HG03066 (cell line): ENCODE measurements at regions not wholly inside any gene's neighbourhood (a gene's known extent, or its start where the extent isn't known, plus 50 kb on each side); places are given as distances from the start of the nearest gene placed in this dataset.

Experiments
- ATAC-seq: cut with Tn5 transposase; IDR thresholded peaks from one replicate; pipeline ENCODE4 v1.9.1; 2021; ENCODE audit warnings: low read depth; ENCODE audit not compliant: unreplicated experiment

GRCh38 chr4:104940927-104941326 is 205.7 kb upstream of the TET2 start:
- no peak for ATAC-seq

GRCh38 chr4:104941661-104942062 is 205.0 kb upstream of the TET2 start:
- peak; percentile 37 for ATAC-seq

- peak; percentile 81 for ATAC-seq
These were observed 203.5 kb upstream of the TET2 start for GRCh38 chr4:104942990-104943743.

GRCh38 chr4:104944596-104944995 is 202.1 kb upstream of the TET2 start:
- no peak for ATAC-seq

GRCh38 chr4:104964410-104965175 is 182.1 kb upstream of the TET2 start:
- peak; percentile 38 for ATAC-seq

GRCh38 chr4:104966349-104967033 is 180.2 kb upstream of the TET2 start:
- peak; percentile 95 for ATAC-seq

- ATAC-seq = peak; percentile 20
These were observed 179.7 kb upstream of the TET2 start for GRCh38 chr4:104967034-104967401.

- ATAC-seq = no peak
These were observed 177.1 kb upstream of the TET2 start for GRCh38 chr4:104969394-104970082.

- no peak for ATAC-seq
These were observed 175.2 kb upstream of the TET2 start for GRCh38 chr4:104971462-104971861.

- ATAC-seq = no peak
These were observed 173.0 kb upstream of the TET2 start for GRCh38 chr4:104973708-104974107.

GRCh38 chr4:104975617-104976016 is 171.1 kb upstream of the TET2 start:
- no peak for ATAC-seq

GRCh38 chr4:104976262-104976661 is 170.4 kb upstream of the TET2 start:
- peak; percentile 61 for ATAC-seq

- no peak for ATAC-seq
These were observed 167.5 kb upstream of the TET2 start for GRCh38 chr4:104979083-104979760.

GRCh38 chr4:104983615-104984179 is 163.0 kb upstream of the TET2 start:
- no peak for ATAC-seq

- ATAC-seq = no peak
These were observed 160.4 kb upstream of the TET2 start for GRCh38 chr4:104986306-104986705.

GRCh38 chr4:104989371-104989770 is 157.3 kb upstream of the TET2 start:
- no peak for ATAC-seq

- ATAC-seq = no peak
These were observed 144.4 kb upstream of the TET2 start for GRCh38 chr4:105002278-105002677.

GRCh38 chr4:105014234-105014633 is 132.4 kb upstream of the TET2 start:
- no peak for ATAC-seq

- ATAC-seq = no peak
These were observed 132.0 kb upstream of the TET2 start for GRCh38 chr4:105014635-105015034.

- ATAC-seq = no peak
These were observed 130.9 kb upstream of the TET2 start for GRCh38 chr4:105015750-105016149.
